Fibroblast of skin of left biceps (primary cell): ENCODE measurements at regions not wholly inside any gene's neighbourhood (a gene's known extent, or its start where the extent isn't known, plus 50 kb on each side); places are given as distances from the start of the nearest gene placed in this dataset.
A peak's percentile ranks its signal among the peaks of the same experiment; 100 is the strongest.

Source experiments
- DNase-seq, 2 experiments: peaks; one replicate each; pipeline ENCODE4 v3.0.0-alpha.2; 2013; ENCODE audit warnings: low read depth in 2 of 2

- no peak for DNase-seq
These were observed 331.9 kb downstream of the TGFB2 start for GRCh38 chr1:218677026-218677425.

- DNase-seq: no peak
These were observed 334.3 kb downstream of the TGFB2 start for GRCh38 chr1:218679391-218679790.

GRCh38 chr1:218679988-218680748 lies 335.0 kb downstream of the TGFB2 start:
- no peak for DNase-seq

- no peak for DNase-seq
These were observed 338.1 kb downstream of the TGFB2 start for GRCh38 chr1:218683242-218683641.

GRCh38 chr1:218686258-218686657 lies 341.1 kb downstream of the TGFB2 start:
- no peak for DNase-seq

GRCh38 chr1:218686761-218687160 lies 341.6 kb downstream of the TGFB2 start:
- no peak for DNase-seq

- no peak for DNase-seq
These were observed 347.7 kb downstream of the TGFB2 start for GRCh38 chr1:218692808-218693207.

- DNase-seq: no peak
These were observed 348.5 kb downstream of the TGFB2 start for GRCh38 chr1:218693599-218693998.

- no peak for DNase-seq
These were observed 348.9 kb downstream of the TGFB2 start for GRCh38 chr1:218694085-218694484.

GRCh38 chr1:218694636-218695035 lies 349.5 kb downstream of the TGFB2 start:
- DNase-seq: no peak

GRCh38 chr1:218695525-218695924 lies 350.4 kb downstream of the TGFB2 start:
- DNase-seq: no peak

GRCh38 chr1:218698141-218698540 lies 353.0 kb downstream of the TGFB2 start:
- DNase-seq: no peak

GRCh38 chr1:218699421-218699820 lies 354.3 kb downstream of the TGFB2 start:
- DNase-seq: no peak

- no peak for DNase-seq
These were observed 354.7 kb downstream of the TGFB2 start for GRCh38 chr1:218699865-218700264.

GRCh38 chr1:218700666-218701065 lies 355.5 kb downstream of the TGFB2 start:
- no peak for DNase-seq

- no peak for DNase-seq
These were observed 356.0 kb downstream of the TGFB2 start for GRCh38 chr1:218701131-218701530.

GRCh38 chr1:218702775-218703174 lies 357.6 kb downstream of the TGFB2 start:
- no peak for DNase-seq

GRCh38 chr1:218703836-218704235 lies 358.7 kb downstream of the TGFB2 start:
- no peak for DNase-seq

GRCh38 chr1:218705391-218705790 lies 360.3 kb downstream of the TGFB2 start:
- DNase-seq: no peak

GRCh38 chr1:218705911-218706893 lies 361.1 kb downstream of the TGFB2 start:
- DNase-seq: peak; percentile 98 to 99

GRCh38 chr1:218711001-218711400 lies 365.9 kb downstream of the TGFB2 start:
- DNase-seq: no peak

- no peak for DNase-seq
These were observed 366.9 kb downstream of the TGFB2 start for GRCh38 chr1:218711884-218712674.
